Thyroid gland (tissue), 4 donors: ENCODE measurements at regions not wholly inside any gene's neighbourhood (a gene's known extent, or its start where the extent isn't known, plus 50 kb on each side); places are given as distances from the start of the nearest gene placed in this dataset.

Source experiments
- CTCF ChIP-seq, 6 experiments: fragments of 200-600 bp in 3 of 6; fragments of 450-650 bp in 3 of 6; sonication (generic) in 3 of 6; IDR thresholded peaks; one replicate each; pipeline ENCODE4 v1.5.1; 2016 to 2019; ENCODE audit warnings: antibody characterized with exemption in 6 of 6, mild to moderate bottlenecking in 2 of 6, inconsistent platforms in 1 of 6, moderate library complexity in 1 of 6
- POLR2A ChIP-seq, 2 donors: fragments of 450-650 bp; IDR thresholded peaks; one replicate each; pipeline ENCODE4 v1.6.1; 2017; ENCODE audit warnings: antibody characterized with exemption in 2 of 2, mild to moderate bottlenecking in 2 of 2, moderate library complexity in 1 of 2

GRCh38 chr13:36551445-36551844 lies 119.2 kb downstream of the CCNA1 start:
- TF ChIP-seq POLR2A (IDR thresholded peaks at IDR 0.05) (no peak), CTCF (IDR thresholded peaks at IDR 0.05) (no peak)
